Karpas-422 (cell line): ENCODE measurements at regions not wholly inside any gene's neighbourhood (a gene's known extent, or its start where the extent isn't known, plus 50 kb on each side); places are given as distances from the start of the nearest gene placed in this dataset.

Experiments
- DNase-seq: peaks from one replicate; pipeline ENCODE4 v3.0.0-alpha.2; 2015
- H2AFZ ChIP-seq: fragments of 200-600 bp; sonication (generic); 2 replicates; pipeline ENCODE4 v1.6.1; 2014; ENCODE audit warnings: antibody characterized with exemption, low read length, mixed read lengths
- H3K27ac ChIP-seq: fragments of 200-600 bp; sonication (generic); 2 replicates; pipeline ENCODE4 v1.5.1; 2014; ENCODE audit warnings: mild to moderate bottlenecking, low read length, moderate library complexity
- H3K27me3 ChIP-seq: fragments of 200-600 bp; sonication (generic); 2 replicates; pipeline ENCODE4 v1.6.1; 2014; ENCODE audit warnings: low read length, mixed read lengths
- H3K36me3 ChIP-seq: fragments of 200-600 bp; sonication (generic); 2 replicates; pipeline ENCODE4 v1.6.1; 2014; ENCODE audit warnings: low read length, mixed read lengths; ENCODE audit not compliant: insufficient read depth
- H3K4me1 ChIP-seq: fragments of 200-600 bp; sonication (generic); 2 replicates; pipeline ENCODE4 v1.6.1; 2014; ENCODE audit warnings: mild to moderate bottlenecking, low read length, mixed read lengths
- H3K4me2 ChIP-seq: fragments of 200-600 bp; sonication (generic); 2 replicates; pipeline ENCODE4 v1.6.1; 2014; ENCODE audit warnings: low read length, low read depth, mild to moderate bottlenecking; ENCODE audit not compliant: poor library complexity, severe bottlenecking
- H3K4me3 ChIP-seq: fragments of 200-600 bp; sonication (generic); 2 replicates; pipeline ENCODE4 v1.5.1; 2014; ENCODE audit warnings: mild to moderate bottlenecking, antibody characterized with exemption, low read length, mixed read lengths
- H3K79me2 ChIP-seq: fragments of 200-600 bp; sonication (generic); 2 replicates; pipeline ENCODE4 v1.6.1; 2014; ENCODE audit warnings: mild to moderate bottlenecking, low read length, mixed read lengths
- H3K9ac ChIP-seq: fragments of 200-600 bp; sonication (generic); 2 replicates; pipeline ENCODE4 v1.6.0; 2014; ENCODE audit warnings: low read length
- H3K9me2 ChIP-seq: fragments of 200-600 bp; sonication (generic), shearing (Covaris generic); replicated peaks from 2 replicates; pipeline ENCODE4 v1.6.0; 2014; ENCODE audit warnings: mild to moderate bottlenecking, low read length, moderate library complexity; ENCODE audit not compliant: insufficient read depth
- H3K9me3 ChIP-seq: fragments of 300-700, 200-600 bp; sonication (generic); 2 replicates; pipeline ENCODE4 v1.6.1; 2014; ENCODE audit warnings: low read length, mixed read lengths
- H4K20me1 ChIP-seq: fragments of 200-600 bp; sonication (generic); 2 replicates; pipeline ENCODE4 v1.6.1; 2014; ENCODE audit warnings: mild to moderate bottlenecking, antibody characterized with exemption, low read length, low read depth; ENCODE audit not compliant: insufficient read depth

- Histone ChIP-seq H3K4me2 (no peak overlapping the region), H4K20me1 (no peaks in the 10 kb centered on the region), H3K9me3 (no peaks in the 10 kb centered on the region), H3K9me2 (no peaks in the 10 kb centered on the region), H3K27ac (no peak overlapping the region), H3K4me3 (no peak overlapping the region), H3K79me2 (no peaks in the 10 kb centered on the region), H3K27me3 (no peaks in the 10 kb centered on the region), H3K4me1 (peaks cover 2% of the 10 kb centered on the region), H2AFZ (no peak overlapping the region), H3K9ac (no peak overlapping the region), H3K36me3 (no peaks in the 10 kb centered on the region)
- no peak for DNase-seq
Observed at GRCh38 chr4:24228692-24229091, 338.8 kb upstream of the PPARGC1A start.

GRCh38 chr4:24226667-24227066, 336.8 kb upstream of the PPARGC1A start:
- no peak overlapping the region for H3K9ac ChIP-seq
- no peaks in the 10 kb centered on the region for H3K79me2 ChIP-seq
- no peak overlapping the region for H3K4me2 ChIP-seq
- H3K36me3 ChIP-seq: no peaks in the 10 kb centered on the region
- no peak for DNase-seq
- no peak overlapping the region for H3K27ac ChIP-seq
- H3K4me1 ChIP-seq: peaks cover 2% of the 10 kb centered on the region
- H3K9me3 ChIP-seq: no peaks in the 10 kb centered on the region
- no peak overlapping the region for H3K4me3 ChIP-seq
- H4K20me1 ChIP-seq: no peaks in the 10 kb centered on the region
- H3K9me2 ChIP-seq: no peaks in the 10 kb centered on the region
- H3K27me3 ChIP-seq: no peaks in the 10 kb centered on the region
- H2AFZ ChIP-seq: no peak overlapping the region

GRCh38 chr4:24226023-24226422, 336.2 kb upstream of the PPARGC1A start:
- Histone ChIP-seq H3K4me1 (peaks cover 2% of the 10 kb centered on the region), H3K9me3 (no peaks in the 10 kb centered on the region), H3K9me2 (no peaks in the 10 kb centered on the region), H3K36me3 (no peaks in the 10 kb centered on the region), H3K9ac (no peak overlapping the region), H3K27ac (no peak overlapping the region), H3K79me2 (no peaks in the 10 kb centered on the region), H3K4me3 (no peak overlapping the region), H3K27me3 (no peaks in the 10 kb centered on the region), H3K4me2 (no peak overlapping the region), H2AFZ (no peak overlapping the region), H4K20me1 (no peaks in the 10 kb centered on the region)
- DNase-seq: no peak

- Histone ChIP-seq H3K27me3 (no peaks in the 10 kb centered on the region), H3K9me3 (no peaks in the 10 kb centered on the region), H3K79me2 (no peaks in the 10 kb centered on the region), H4K20me1 (no peaks in the 10 kb centered on the region), H3K36me3 (no peaks in the 10 kb centered on the region), H3K9ac (no peak overlapping the region), H3K4me3 (no peak overlapping the region), H3K4me2 (no peak overlapping the region), H3K4me1 (peaks cover 2% of the 10 kb centered on the region), H3K9me2 (no peaks in the 10 kb centered on the region), H3K27ac (no peak overlapping the region), H2AFZ (no peak overlapping the region)
- no peak for DNase-seq
Observed at GRCh38 chr4:24224446-24224845, 334.6 kb upstream of the PPARGC1A start.

- Histone ChIP-seq H2AFZ (no peak overlapping the region), H3K9ac (no peak overlapping the region), H3K4me2 (no peak overlapping the region), H3K79me2 (no peaks in the 10 kb centered on the region), H4K20me1 (no peaks in the 10 kb centered on the region), H3K9me2 (no peaks in the 10 kb centered on the region), H3K36me3 (no peaks in the 10 kb centered on the region), H3K9me3 (no peaks in the 10 kb centered on the region), H3K4me3 (no peak overlapping the region), H3K27ac (no peak overlapping the region), H3K27me3 (no peaks in the 10 kb centered on the region), H3K4me1 (no peaks in the 10 kb centered on the region)
- no peak for DNase-seq
Observed at GRCh38 chr4:24219209-24219608, 329.4 kb upstream of the PPARGC1A start.

- Histone ChIP-seq H3K27ac (no peak overlapping the region), H3K4me1 (no peaks in the 10 kb centered on the region), H3K9ac (no peak overlapping the region), H3K4me3 (no peak overlapping the region), H3K9me3 (no peaks in the 10 kb centered on the region), H3K79me2 (no peaks in the 10 kb centered on the region), H3K27me3 (no peaks in the 10 kb centered on the region), H3K9me2 (no peaks in the 10 kb centered on the region), H3K4me2 (no peak overlapping the region), H4K20me1 (no peaks in the 10 kb centered on the region), H2AFZ (no peak overlapping the region), H3K36me3 (no peaks in the 10 kb centered on the region)
- no peak for DNase-seq
Observed at GRCh38 chr4:24218566-24218965, 328.7 kb upstream of the PPARGC1A start.

GRCh38 chr4:24214796-24215195, 324.9 kb upstream of the PPARGC1A start:
- H3K36me3 ChIP-seq: no peaks in the 10 kb centered on the region
- no peak overlapping the region for H3K4me3 ChIP-seq
- no peak overlapping the region for H3K4me2 ChIP-seq
- H3K27me3 ChIP-seq: no peaks in the 10 kb centered on the region
- no peaks in the 10 kb centered on the region for H3K9me3 ChIP-seq
- H2AFZ ChIP-seq: no peak overlapping the region
- no peaks in the 10 kb centered on the region for H3K79me2 ChIP-seq
- no peaks in the 10 kb centered on the region for H4K20me1 ChIP-seq
- H3K9ac ChIP-seq: no peak overlapping the region
- H3K4me1 ChIP-seq: no peaks in the 10 kb centered on the region
- DNase-seq: no peak
- H3K27ac ChIP-seq: no peak overlapping the region
- H3K9me2 ChIP-seq: no peaks in the 10 kb centered on the region

GRCh38 chr4:24213961-24214360, 324.1 kb upstream of the PPARGC1A start:
- H3K27me3 ChIP-seq: no peaks in the 10 kb centered on the region

GRCh38 chr4:24212642-24213041, 322.8 kb upstream of the PPARGC1A start:
- no peaks in the 10 kb centered on the region for H3K27me3 ChIP-seq
- no peaks in the 10 kb centered on the region for H4K20me1 ChIP-seq
- H3K79me2 ChIP-seq: no peaks in the 10 kb centered on the region
- H3K4me2 ChIP-seq: no peak overlapping the region
- no peaks in the 10 kb centered on the region for H3K9me2 ChIP-seq
- H2AFZ ChIP-seq: no peak overlapping the region
- DNase-seq: no peak
- H3K9ac ChIP-seq: no peak overlapping the region
- H3K4me3 ChIP-seq: no peak overlapping the region
- no peaks in the 10 kb centered on the region for H3K9me3 ChIP-seq
- no peaks in the 10 kb centered on the region for H3K36me3 ChIP-seq
- no peak overlapping the region for H3K27ac ChIP-seq
- H3K4me1 ChIP-seq: no peaks in the 10 kb centered on the region

More at GRCh38 chr4:24213961-24214360, 324.1 kb upstream of the PPARGC1A start:
- no peak overlapping the region for H3K4me3 ChIP-seq
- H2AFZ ChIP-seq: no peak overlapping the region
- no peaks in the 10 kb centered on the region for H3K4me1 ChIP-seq
- H3K36me3 ChIP-seq: no peaks in the 10 kb centered on the region
- H3K9me2 ChIP-seq: no peaks in the 10 kb centered on the region
- no peak overlapping the region for H3K9ac ChIP-seq
- H4K20me1 ChIP-seq: no peaks in the 10 kb centered on the region
- H3K9me3 ChIP-seq: no peaks in the 10 kb centered on the region
- no peak for DNase-seq
- no peak overlapping the region for H3K4me2 ChIP-seq
- H3K27ac ChIP-seq: no peak overlapping the region
- no peaks in the 10 kb centered on the region for H3K79me2 ChIP-seq
